ENCODE measurements at regions not wholly inside any gene's neighbourhood (a gene's known extent, or its start where the extent isn't known, plus 50 kb on each side); places are given as distances from the start of the nearest gene placed in this dataset.

GRCh38 chr3:184508938-184509337 is 52.6 kb upstream of the EPHB3 start:
- DNase-seq (ENCODE audit: low read depth, low spot score) = no peak

- DNase-seq (ENCODE audit: low read depth, low spot score) = no peak
Observed at GRCh38 chr3:184511741-184512140, 49.8 kb upstream of the EPHB3 start.
